BLaER1 (cell line): ENCODE measurements at regions not wholly inside any gene's neighbourhood (a gene's known extent, or its start where the extent isn't known, plus 50 kb on each side); places are given as distances from the start of the nearest gene placed in this dataset.
"Not testable (repeated sequence)": the region's sequence is repeated elsewhere in the genome, so short reads cannot be mapped to it uniquely, and the experiment has no call there.

Experiments
- H3K27ac ChIP-seq: shearing (Covaris generic); formaldehyde crosslinking; 2 replicates; pipeline ENCODE4 v1.8.1; 2022
- H3K27me3 ChIP-seq: shearing (Covaris generic); formaldehyde crosslinking; 2 replicates; pipeline ENCODE4 v1.8.1; 2022
- H3K36me3 ChIP-seq: shearing (Covaris generic); formaldehyde crosslinking; 2 replicates; pipeline ENCODE4 v1.8.1; 2022
- H3K4me1 ChIP-seq: shearing (Covaris generic); formaldehyde crosslinking; 2 replicates; pipeline ENCODE4 v1.8.1; 2022
- H3K4me2 ChIP-seq: shearing (Covaris generic); formaldehyde crosslinking; 2 replicates; pipeline ENCODE4 v1.8.1; 2022
- H3K4me3 ChIP-seq: shearing (Covaris generic); formaldehyde crosslinking; 2 replicates; pipeline ENCODE4 v1.8.1; 2022
- H3K9ac ChIP-seq: shearing (Covaris generic); formaldehyde crosslinking; 2 replicates; pipeline ENCODE4 v1.8.1; 2022
- H3K9me3 ChIP-seq: shearing (Covaris generic); formaldehyde crosslinking; 2 replicates; pipeline ENCODE4 v1.8.1; 2022
- H4K20me1 ChIP-seq: shearing (Covaris generic); formaldehyde crosslinking; 2 replicates; pipeline ENCODE4 v1.8.1; 2022
- Cebpa-rat ChIP-seq: shearing (Covaris generic); IDR thresholded peaks from 2 replicates; pipeline ENCODE4 v1.8.1; 2022

GRCh38 chr2:167756446-167756845, 490.9 kb downstream of the STK39 start:
- TF ChIP-seq Cebpa-rat, result no peak
- H3K27me3 ChIP-seq, result no peaks in the 10 kb centered on the region
- no peak overlapping the region for H3K4me2 ChIP-seq
- H3K27ac ChIP-seq, result no peak overlapping the region
- no peaks in the 10 kb centered on the region for H3K4me1 ChIP-seq
- no peak overlapping the region for H3K9ac ChIP-seq
- H3K4me3 ChIP-seq, result no peak overlapping the region
- H3K36me3 ChIP-seq, result no peaks in the 10 kb centered on the region
- no peaks in the 10 kb centered on the region for H3K9me3 ChIP-seq
- H4K20me1 ChIP-seq, result no peaks in the 10 kb centered on the region

- Histone ChIP-seq H3K4me1 (no peaks in the 10 kb centered on the region), H3K36me3 (no peaks in the 10 kb centered on the region), H4K20me1 (no peaks in the 10 kb centered on the region), H3K27me3 (no peaks in the 10 kb centered on the region), H3K9ac (no peak overlapping the region), H3K9me3 (no peaks in the 10 kb centered on the region), H3K4me3 (no peak overlapping the region), H3K4me2 (no peak overlapping the region), H3K27ac (no peak overlapping the region)
- no peak for TF ChIP-seq Cebpa-rat
Measured at GRCh38 chr2:167753142-167753541, 494.3 kb downstream of the STK39 start.

- Histone ChIP-seq H3K9ac (no peak overlapping the region), H3K4me3 (no peak overlapping the region), H4K20me1 (no peaks in the 10 kb centered on the region), H3K4me1 (no peaks in the 10 kb centered on the region), H3K27ac (no peak overlapping the region), H3K4me2 (no peak overlapping the region), H3K9me3 (no peaks in the 10 kb centered on the region), H3K27me3 (no peaks in the 10 kb centered on the region), H3K36me3 (no peaks in the 10 kb centered on the region)
- no peak for TF ChIP-seq Cebpa-rat
Measured at GRCh38 chr2:167752734-167753133, 494.7 kb downstream of the STK39 start.

- TF ChIP-seq Cebpa-rat, result no peak
- Histone ChIP-seq H3K4me3 (no peak overlapping the region), H3K27ac (no peak overlapping the region), H3K9me3 (no peaks in the 10 kb centered on the region), H3K36me3 (no peaks in the 10 kb centered on the region), H3K4me2 (no peak overlapping the region), H4K20me1 (no peaks in the 10 kb centered on the region), H3K27me3 (no peaks in the 10 kb centered on the region), H3K9ac (no peak overlapping the region), H3K4me1 (no peaks in the 10 kb centered on the region)
Measured at GRCh38 chr2:167750675-167751074, 496.7 kb downstream of the STK39 start.

GRCh38 chr2:167749660-167750059, 497.7 kb downstream of the STK39 start:
- no peak overlapping the region for H3K4me2 ChIP-seq
- no peak overlapping the region for H3K27ac ChIP-seq
- H3K9ac ChIP-seq, result no peak overlapping the region
- H3K9me3 ChIP-seq, result no peaks in the 10 kb centered on the region
- H3K27me3 ChIP-seq, result no peaks in the 10 kb centered on the region
- no peaks in the 10 kb centered on the region for H3K4me1 ChIP-seq
- TF ChIP-seq Cebpa-rat, result no peak
- no peaks in the 10 kb centered on the region for H3K36me3 ChIP-seq
- no peaks in the 10 kb centered on the region for H4K20me1 ChIP-seq
- no peak overlapping the region for H3K4me3 ChIP-seq

- Histone ChIP-seq H3K36me3 (no peaks in the 10 kb centered on the region), H4K20me1 (no peaks in the 10 kb centered on the region), H3K27me3 (no peaks in the 10 kb centered on the region), H3K4me2 (no peak overlapping the region), H3K4me1 (no peaks in the 10 kb centered on the region), H3K9ac (no peak overlapping the region), H3K9me3 (no peaks in the 10 kb centered on the region), H3K27ac (no peak overlapping the region), H3K4me3 (no peak overlapping the region)
- no peak for TF ChIP-seq Cebpa-rat
Measured at GRCh38 chr2:167749016-167749415, 498.4 kb downstream of the STK39 start.

- H3K27me3 ChIP-seq, result no peaks in the 10 kb centered on the region
- H3K4me3 ChIP-seq, result no peak overlapping the region
- no peak for TF ChIP-seq Cebpa-rat
Measured at GRCh38 chr2:167748536-167748935, 498.9 kb downstream of the STK39 start.

GRCh38 chr2:167745667-167746066, 501.7 kb downstream of the STK39 start:
- Histone ChIP-seq H3K4me1 (no peaks in the 10 kb centered on the region), H3K27ac (no peak overlapping the region), H4K20me1 (no peaks in the 10 kb centered on the region), H3K27me3 (no peaks in the 10 kb centered on the region), H3K36me3 (no peaks in the 10 kb centered on the region), H3K4me2 (no peak overlapping the region), H3K4me3 (no peak overlapping the region), H3K9me3 (no peaks in the 10 kb centered on the region), H3K9ac (no peak overlapping the region)
- no peak for TF ChIP-seq Cebpa-rat

More at GRCh38 chr2:167748536-167748935, 498.9 kb downstream of the STK39 start:
- Histone ChIP-seq H3K27ac (no peak overlapping the region), H4K20me1 (no peaks in the 10 kb centered on the region), H3K4me2 (no peak overlapping the region), H3K9ac (no peak overlapping the region), H3K9me3 (no peaks in the 10 kb centered on the region), H3K36me3 (no peaks in the 10 kb centered on the region), H3K4me1 (no peaks in the 10 kb centered on the region)

- H3K27me3 ChIP-seq, H3K9ac ChIP-seq, H3K36me3 ChIP-seq, H3K9me3 ChIP-seq, H4K20me1 ChIP-seq, H3K27ac ChIP-seq, H3K4me3 ChIP-seq, H3K4me1 ChIP-seq, H3K4me2 ChIP-seq: not testable (repeated sequence)
Measured at GRCh38 chr2:167739921-167740320, 507.5 kb downstream of the STK39 start.

GRCh38 chr2:167733747-167734146, 513.6 kb downstream of the STK39 start:
- no peak for TF ChIP-seq Cebpa-rat
- H3K27ac ChIP-seq, result no peak overlapping the region
- H3K9me3 ChIP-seq, result no peaks in the 10 kb centered on the region
- H3K4me3 ChIP-seq, result no peak overlapping the region
- H3K36me3 ChIP-seq, result no peaks in the 10 kb centered on the region
- H3K4me1 ChIP-seq, result no peaks in the 10 kb centered on the region
- no peaks in the 10 kb centered on the region for H4K20me1 ChIP-seq
- no peak overlapping the region for H3K9ac ChIP-seq
- no peak overlapping the region for H3K4me2 ChIP-seq
- no peaks in the 10 kb centered on the region for H3K27me3 ChIP-seq

- H4K20me1 ChIP-seq, result no peaks in the 10 kb centered on the region
- TF ChIP-seq Cebpa-rat, result no peak
Measured at GRCh38 chr2:167732326-167732725, 515.1 kb downstream of the STK39 start.

More at GRCh38 chr2:167732326-167732725, 515.1 kb downstream of the STK39 start:
- Histone ChIP-seq H3K4me2 (no peak overlapping the region), H3K9ac (no peak overlapping the region), H3K27me3 (no peaks in the 10 kb centered on the region), H3K4me3 (no peak overlapping the region), H3K36me3 (no peaks in the 10 kb centered on the region), H3K4me1 (no peaks in the 10 kb centered on the region), H3K27ac (no peak overlapping the region), H3K9me3 (no peaks in the 10 kb centered on the region)
